ENCODE measurements at regions not wholly inside any gene's neighbourhood (a gene's known extent, or its start where the extent isn't known, plus 50 kb on each side); places are given as distances from the start of the nearest gene placed in this dataset.

DNA sequence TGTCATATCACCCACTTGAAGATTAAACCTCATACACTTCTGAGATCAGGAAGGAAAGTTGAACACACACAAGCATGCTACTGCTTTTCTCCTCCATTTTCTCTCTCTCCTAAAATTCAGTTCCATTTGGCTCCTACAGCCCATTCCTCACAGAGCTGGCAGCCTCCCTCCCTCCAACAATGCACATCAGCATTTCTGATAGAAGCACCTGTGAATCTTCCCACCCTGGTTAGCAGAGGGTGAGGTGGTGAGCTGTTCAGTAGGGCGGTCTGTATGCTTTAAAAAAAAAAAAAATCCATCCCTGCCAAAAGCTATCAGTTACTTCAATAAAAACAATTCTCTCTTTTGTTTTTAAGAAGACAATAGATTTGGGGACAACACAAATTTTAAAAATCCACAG, 463.2 kb upstream of the KIF2A start:
- Histone ChIP-seq H3K9ac (ENCODE audit: low read length) (no peak overlapping the region), H3K27me3 (ENCODE audit: low read depth, low read length) (no peaks in the 10 kb centered on the region), H3K27ac (ENCODE audit: low read length) (no peak overlapping the region), H3K79me2 (ENCODE audit: low read length) (no peaks in the 10 kb centered on the region), H3K9me3 (ENCODE audit: insufficient read depth, low read length) (no peaks in the 10 kb centered on the region), H3K4me2 (ENCODE audit: low read length) (no peak overlapping the region), H3K4me1 (ENCODE audit: low read length) (no peaks in the 10 kb centered on the region), H3K4me3 (ENCODE audit: low read length) (no peak overlapping the region), H3K36me3 (replicated peaks; ENCODE audit: low read depth, low read length) (no peaks in the 10 kb centered on the region), H4K20me1 (ENCODE audit: insufficient read depth, low read length) (no peaks in the 10 kb centered on the region), H2AFZ (ENCODE audit: low read depth, low read length) (no peak overlapping the region)
- TF ChIP-seq EZH2phosphoT487 (IDR thresholded peaks at IDR 0.05; ENCODE audit: low read depth): no peak
- TF ChIP-seq, protein P1, sequence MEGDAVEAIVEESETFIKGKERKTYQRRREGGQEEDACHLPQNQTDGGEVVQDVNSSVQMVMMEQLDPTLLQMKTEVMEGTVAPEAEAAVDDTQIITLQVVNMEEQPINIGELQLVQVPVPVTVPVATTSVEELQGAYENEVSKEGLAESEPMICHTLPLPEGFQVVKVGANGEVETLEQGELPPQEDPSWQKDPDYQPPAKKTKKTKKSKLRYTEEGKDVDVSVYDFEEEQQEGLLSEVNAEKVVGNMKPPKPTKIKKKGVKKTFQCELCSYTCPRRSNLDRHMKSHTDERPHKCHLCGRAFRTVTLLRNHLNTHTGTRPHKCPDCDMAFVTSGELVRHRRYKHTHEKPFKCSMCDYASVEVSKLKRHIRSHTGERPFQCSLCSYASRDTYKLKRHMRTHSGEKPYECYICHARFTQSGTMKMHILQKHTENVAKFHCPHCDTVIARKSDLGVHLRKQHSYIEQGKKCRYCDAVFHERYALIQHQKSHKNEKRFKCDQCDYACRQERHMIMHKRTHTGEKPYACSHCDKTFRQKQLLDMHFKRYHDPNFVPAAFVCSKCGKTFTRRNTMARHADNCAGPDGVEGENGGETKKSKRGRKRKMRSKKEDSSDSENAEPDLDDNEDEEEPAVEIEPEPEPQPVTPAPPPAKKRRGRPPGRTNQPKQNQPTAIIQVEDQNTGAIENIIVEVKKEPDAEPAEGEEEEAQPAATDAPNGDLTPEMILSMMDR (IDR thresholded peaks at IDR 0.05; ENCODE audit: low read depth, low read length): no peak

DNA sequence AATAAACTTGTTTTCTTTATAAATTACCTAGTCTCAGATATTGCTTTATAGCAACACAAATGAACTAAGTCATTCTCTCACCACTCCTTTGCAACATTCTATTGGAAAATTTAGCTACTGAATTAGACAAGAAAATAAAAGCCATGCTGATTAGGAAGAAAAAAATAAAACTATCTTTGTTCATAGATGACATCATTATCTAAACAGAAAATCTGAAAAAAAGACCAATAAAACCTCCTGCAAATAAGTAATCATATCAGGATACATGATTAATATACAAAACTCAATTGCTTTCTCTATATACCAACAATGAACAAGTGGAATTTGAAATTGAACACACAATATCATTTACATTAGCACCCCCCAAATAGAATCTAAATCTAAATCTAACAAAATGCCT, 455.3 kb upstream of the KIF2A start:
- Histone ChIP-seq H3K27me3 (ENCODE audit: low read depth, low read length) (no peaks in the 10 kb centered on the region), H4K20me1 (ENCODE audit: insufficient read depth, low read length) (no peaks in the 10 kb centered on the region), H3K4me1 (ENCODE audit: low read length) (no peaks in the 10 kb centered on the region), H3K4me2 (ENCODE audit: low read length) (no peak overlapping the region), H3K9ac (ENCODE audit: low read length) (no peak overlapping the region), H3K79me2 (ENCODE audit: low read length) (no peaks in the 10 kb centered on the region), H2AFZ (ENCODE audit: low read depth, low read length) (no peak overlapping the region), H3K9me3 (ENCODE audit: insufficient read depth, low read length) (no peaks in the 10 kb centered on the region), H3K36me3 (replicated peaks; ENCODE audit: low read depth, low read length) (no peaks in the 10 kb centered on the region), H3K4me3 (ENCODE audit: low read length) (no peak overlapping the region), H3K27ac (ENCODE audit: low read length) (no peak overlapping the region)
- TF ChIP-seq, protein P1 (IDR thresholded peaks at IDR 0.05; ENCODE audit: low read depth, low read length): no peak
- TF ChIP-seq EZH2phosphoT487 (IDR thresholded peaks at IDR 0.05; ENCODE audit: low read depth): no peak

- no peak overlapping the region for H3K4me2 ChIP-seq (ENCODE audit: low read length)
- no peak overlapping the region for H3K4me3 ChIP-seq (ENCODE audit: low read length)
- TF ChIP-seq, protein P1 (IDR thresholded peaks at IDR 0.05; ENCODE audit: low read depth, low read length): no peak
- TF ChIP-seq EZH2phosphoT487 (IDR thresholded peaks at IDR 0.05; ENCODE audit: low read depth): no peak
- H3K9ac ChIP-seq (ENCODE audit: low read length): no peak overlapping the region
- H4K20me1 ChIP-seq (ENCODE audit: insufficient read depth, low read length): no peaks in the 10 kb centered on the region
- no peaks in the 10 kb centered on the region for H3K9me3 ChIP-seq (ENCODE audit: insufficient read depth, low read length)
- no peaks in the 10 kb centered on the region for H3K4me1 ChIP-seq (ENCODE audit: low read length)
- H3K27me3 ChIP-seq (ENCODE audit: low read depth, low read length): no peaks in the 10 kb centered on the region
- H3K36me3 ChIP-seq (replicated peaks; ENCODE audit: low read depth, low read length): no peaks in the 10 kb centered on the region
- H3K27ac ChIP-seq (ENCODE audit: low read length): no peak overlapping the region
- no peaks in the 10 kb centered on the region for H3K79me2 ChIP-seq (ENCODE audit: low read length)
- no peak overlapping the region for H2AFZ ChIP-seq (ENCODE audit: low read depth, low read length)
Measured at GRCh38 chr5:61854531-61854930, 451.5 kb upstream of the KIF2A start.

- Histone ChIP-seq H3K27me3 (ENCODE audit: low read depth, low read length) (no peaks in the 10 kb centered on the region), H3K4me1 (ENCODE audit: low read length) (no peaks in the 10 kb centered on the region), H3K9ac (ENCODE audit: low read length) (no peak overlapping the region), H3K36me3 (replicated peaks; ENCODE audit: low read depth, low read length) (no peaks in the 10 kb centered on the region), H3K27ac (ENCODE audit: low read length) (no peak overlapping the region), H3K4me3 (ENCODE audit: low read length) (no peak overlapping the region), H3K79me2 (ENCODE audit: low read length) (no peaks in the 10 kb centered on the region), H2AFZ (ENCODE audit: low read depth, low read length) (no peak overlapping the region), H3K4me2 (ENCODE audit: low read length) (no peak overlapping the region), H3K9me3 (ENCODE audit: insufficient read depth, low read length) (no peaks in the 10 kb centered on the region), H4K20me1 (ENCODE audit: insufficient read depth, low read length) (no peaks in the 10 kb centered on the region)
- TF ChIP-seq, protein P1 (IDR thresholded peaks at IDR 0.05; ENCODE audit: low read depth, low read length): no peak
- TF ChIP-seq EZH2phosphoT487 (IDR thresholded peaks at IDR 0.05; ENCODE audit: low read depth): no peak
Measured at GRCh38 chr5:61860978-61861377, 445.0 kb upstream of the KIF2A start.

Data from OCI-LY3 (cell line).